ELR (cell line): ENCODE measurements at regions not wholly inside any gene's neighbourhood (a gene's known extent, or its start where the extent isn't known, plus 50 kb on each side); places are given as distances from the start of the nearest gene placed in this dataset.

Experiments used
- DNase-seq: peaks from one replicate; pipeline ENCODE4 v3.0.0-alpha.2; 2015; ENCODE audit warnings: low read depth

GRCh38 chr22:47995718-47996117 lies 1233.3 kb downstream of the TBC1D22A start:
- no peak for DNase-seq

GRCh38 chr22:47995264-47995627 lies 1232.8 kb downstream of the TBC1D22A start:
- no peak for DNase-seq

GRCh38 chr22:47994601-47995263 lies 1232.3 kb downstream of the TBC1D22A start:
- no peak for DNase-seq

- no peak for DNase-seq
Observed at GRCh38 chr22:47994045-47994444, 1231.6 kb downstream of the TBC1D22A start.

GRCh38 chr22:47990481-47990880 lies 1228.0 kb downstream of the TBC1D22A start:
- DNase-seq = no peak

- no peak for DNase-seq
Observed at GRCh38 chr22:47987885-47988515, 1225.5 kb downstream of the TBC1D22A start.

GRCh38 chr22:47976219-47976618 lies 1213.8 kb downstream of the TBC1D22A start:
- DNase-seq = no peak

- DNase-seq = no peak
Observed at GRCh38 chr22:47967831-47968230, 1205.4 kb downstream of the TBC1D22A start.

- no peak for DNase-seq
Observed at GRCh38 chr22:47966316-47966715, 1203.9 kb downstream of the TBC1D22A start.

GRCh38 chr22:47965896-47966295 lies 1203.4 kb downstream of the TBC1D22A start:
- DNase-seq = no peak

GRCh38 chr22:47965066-47965465 lies 1202.6 kb downstream of the TBC1D22A start:
- DNase-seq = no peak

- no peak for DNase-seq
Observed at GRCh38 chr22:47963660-47964059, 1201.2 kb downstream of the TBC1D22A start.

GRCh38 chr22:47957649-47958048 lies 1195.2 kb downstream of the TBC1D22A start:
- no peak for DNase-seq

GRCh38 chr22:47954107-47954506 lies 1191.7 kb downstream of the TBC1D22A start:
- DNase-seq = no peak

GRCh38 chr22:47944941-47945340 lies 1182.5 kb downstream of the TBC1D22A start:
- no peak for DNase-seq

- no peak for DNase-seq
Observed at GRCh38 chr22:47943729-47944700, 1181.6 kb downstream of the TBC1D22A start.

GRCh38 chr22:47940211-47940610 lies 1177.8 kb downstream of the TBC1D22A start:
- no peak for DNase-seq

- no peak for DNase-seq
Observed at GRCh38 chr22:47933891-47934290, 1171.4 kb downstream of the TBC1D22A start.

- no peak for DNase-seq
Observed at GRCh38 chr22:47933226-47933625, 1170.8 kb downstream of the TBC1D22A start.

GRCh38 chr22:47929646-47930185 lies 1167.3 kb downstream of the TBC1D22A start:
- no peak for DNase-seq

GRCh38 chr22:47929073-47929472 lies 1166.6 kb downstream of the TBC1D22A start:
- DNase-seq = no peak

- DNase-seq = no peak
Observed at GRCh38 chr22:47928631-47929030, 1166.2 kb downstream of the TBC1D22A start.
